NB4 (cell line): ENCODE measurements at regions not wholly inside any gene's neighbourhood (a gene's known extent, or its start where the extent isn't known, plus 50 kb on each side); places are given as distances from the start of the nearest gene placed in this dataset.

Experiments used
- CTCF ChIP-seq: IDR thresholded peaks from one replicate; pipeline ENCODE4 v1.5.1; 2012; ENCODE audit warnings: low read depth, low read length
- MYC ChIP-seq: IDR thresholded peaks from 2 replicates; pipeline ENCODE4 v1.6.1; 2011; ENCODE audit warnings: low read depth, low read length
- POLR2A ChIP-seq: IDR thresholded peaks from 2 replicates; pipeline ENCODE4 v1.6.1; 2011; ENCODE audit warnings: mild to moderate bottlenecking; ENCODE audit not compliant: insufficient read length; ENCODE audit errors: extremely low read depth

- TF ChIP-seq POLR2A (no peak), CTCF (no peak), MYC (no peak)
Observed at GRCh38 chr13:65787082-65787481, 1443.1 kb downstream of the PCDH9 start.
